ENCODE measurements at regions not wholly inside any gene's neighbourhood (a gene's known extent, or its start where the extent isn't known, plus 50 kb on each side); places are given as distances from the start of the nearest gene placed in this dataset.
"Not testable (repeated sequence)": the region's sequence is repeated elsewhere in the genome, so short reads cannot be mapped to it uniquely, and the experiment has no call there.

- DNase-seq (ENCODE audit: low read depth in 2 of 3, low spot score in 1 of 3): no peak
Measured at GRCh38 chr9:106039151-106039935, 345.0 kb downstream of the TMEM38B start.

GRCh38 chr9:106041920-106042319, 347.6 kb downstream of the TMEM38B start:
- DNase-seq (ENCODE audit: low read depth in 2 of 3, low spot score in 1 of 3): not testable (repeated sequence)

- no peak for DNase-seq (ENCODE audit: low read depth in 2 of 3, low spot score in 1 of 3)
Measured at GRCh38 chr9:106051545-106051944, 357.2 kb downstream of the TMEM38B start.

GRCh38 chr9:106052166-106052565, 357.8 kb downstream of the TMEM38B start:
- no peak for DNase-seq (ENCODE audit: low read depth in 2 of 3, low spot score in 1 of 3)

GRCh38 chr9:106052735-106053134, 358.4 kb downstream of the TMEM38B start:
- DNase-seq (ENCODE audit: low read depth in 2 of 3, low spot score in 1 of 3): no peak

GRCh38 chr9:106056328-106056727, 362.0 kb downstream of the TMEM38B start:
- no peak for DNase-seq (ENCODE audit: low read depth in 2 of 3, low spot score in 1 of 3)

- no peak for DNase-seq (ENCODE audit: low read depth in 2 of 3, low spot score in 1 of 3)
Measured at GRCh38 chr9:106058460-106058859, 364.1 kb downstream of the TMEM38B start.

GRCh38 chr9:106059886-106060285, 365.5 kb downstream of the TMEM38B start:
- DNase-seq (ENCODE audit: low read depth in 2 of 3, low spot score in 1 of 3): no peak

GRCh38 chr9:106060885-106061284, 366.5 kb downstream of the TMEM38B start:
- DNase-seq (ENCODE audit: low read depth in 2 of 3, low spot score in 1 of 3): no peak

- no peak for DNase-seq (ENCODE audit: low read depth in 2 of 3, low spot score in 1 of 3)
Measured at GRCh38 chr9:106062250-106062649, 367.9 kb downstream of the TMEM38B start.

- DNase-seq (ENCODE audit: low read depth in 2 of 3, low spot score in 1 of 3): no peak
Measured at GRCh38 chr9:106065136-106065535, 370.8 kb downstream of the TMEM38B start.

GRCh38 chr9:106065579-106066214, 371.4 kb downstream of the TMEM38B start:
- no peak for DNase-seq (ENCODE audit: low read depth in 2 of 3, low spot score in 1 of 3)

- DNase-seq (ENCODE audit: low read depth in 2 of 3, low spot score in 1 of 3): no peak
Measured at GRCh38 chr9:106066940-106067524, 372.7 kb downstream of the TMEM38B start.

GRCh38 chr9:106069241-106069640, 374.9 kb downstream of the TMEM38B start:
- no peak for DNase-seq (ENCODE audit: low read depth in 2 of 3, low spot score in 1 of 3)

- DNase-seq (ENCODE audit: low read depth in 2 of 3, low spot score in 1 of 3): no peak
Measured at GRCh38 chr9:106072421-106072820, 378.1 kb downstream of the TMEM38B start.

GRCh38 chr9:106074006-106074405, 379.7 kb downstream of the TMEM38B start:
- DNase-seq (ENCODE audit: low read depth in 2 of 3, low spot score in 1 of 3): no peak

GRCh38 chr9:106075236-106075959, 381.1 kb downstream of the TMEM38B start:
- no peak for DNase-seq (ENCODE audit: low read depth in 2 of 3, low spot score in 1 of 3)

- DNase-seq (ENCODE audit: low read depth in 2 of 3, low spot score in 1 of 3): no peak
Measured at GRCh38 chr9:106075960-106076327, 381.6 kb downstream of the TMEM38B start.

- no peak for DNase-seq (ENCODE audit: low read depth in 2 of 3, low spot score in 1 of 3)
Measured at GRCh38 chr9:106076711-106077110, 382.4 kb downstream of the TMEM38B start.

GRCh38 chr9:106077731-106078130, 383.4 kb downstream of the TMEM38B start:
- DNase-seq (ENCODE audit: low read depth in 2 of 3, low spot score in 1 of 3): no peak

GRCh38 chr9:106082621-106083020, 388.3 kb downstream of the TMEM38B start:
- DNase-seq (ENCODE audit: low read depth in 2 of 3, low spot score in 1 of 3): no peak

GRCh38 chr9:106084702-106085101, 390.4 kb downstream of the TMEM38B start:
- DNase-seq (ENCODE audit: low read depth in 2 of 3, low spot score in 1 of 3): no peak
